ENCODE measurements at regions not wholly inside any gene's neighbourhood (a gene's known extent, or its start where the extent isn't known, plus 50 kb on each side); places are given as distances from the start of the nearest gene placed in this dataset.

- TF ChIP-seq, protein P1, sequence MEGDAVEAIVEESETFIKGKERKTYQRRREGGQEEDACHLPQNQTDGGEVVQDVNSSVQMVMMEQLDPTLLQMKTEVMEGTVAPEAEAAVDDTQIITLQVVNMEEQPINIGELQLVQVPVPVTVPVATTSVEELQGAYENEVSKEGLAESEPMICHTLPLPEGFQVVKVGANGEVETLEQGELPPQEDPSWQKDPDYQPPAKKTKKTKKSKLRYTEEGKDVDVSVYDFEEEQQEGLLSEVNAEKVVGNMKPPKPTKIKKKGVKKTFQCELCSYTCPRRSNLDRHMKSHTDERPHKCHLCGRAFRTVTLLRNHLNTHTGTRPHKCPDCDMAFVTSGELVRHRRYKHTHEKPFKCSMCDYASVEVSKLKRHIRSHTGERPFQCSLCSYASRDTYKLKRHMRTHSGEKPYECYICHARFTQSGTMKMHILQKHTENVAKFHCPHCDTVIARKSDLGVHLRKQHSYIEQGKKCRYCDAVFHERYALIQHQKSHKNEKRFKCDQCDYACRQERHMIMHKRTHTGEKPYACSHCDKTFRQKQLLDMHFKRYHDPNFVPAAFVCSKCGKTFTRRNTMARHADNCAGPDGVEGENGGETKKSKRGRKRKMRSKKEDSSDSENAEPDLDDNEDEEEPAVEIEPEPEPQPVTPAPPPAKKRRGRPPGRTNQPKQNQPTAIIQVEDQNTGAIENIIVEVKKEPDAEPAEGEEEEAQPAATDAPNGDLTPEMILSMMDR (IDR thresholded peaks at IDR 0.05): no peak
- no peak for TF ChIP-seq POLR2A (IDR thresholded peaks at IDR 0.05)
These were observed 520.1 kb upstream of the ARGLU1 start for GRCh38 chr13:107088061-107088460.
